ENCODE measurements at regions not wholly inside any gene's neighbourhood (a gene's known extent, or its start where the extent isn't known, plus 50 kb on each side); places are given as distances from the start of the nearest gene placed in this dataset.

DNA sequence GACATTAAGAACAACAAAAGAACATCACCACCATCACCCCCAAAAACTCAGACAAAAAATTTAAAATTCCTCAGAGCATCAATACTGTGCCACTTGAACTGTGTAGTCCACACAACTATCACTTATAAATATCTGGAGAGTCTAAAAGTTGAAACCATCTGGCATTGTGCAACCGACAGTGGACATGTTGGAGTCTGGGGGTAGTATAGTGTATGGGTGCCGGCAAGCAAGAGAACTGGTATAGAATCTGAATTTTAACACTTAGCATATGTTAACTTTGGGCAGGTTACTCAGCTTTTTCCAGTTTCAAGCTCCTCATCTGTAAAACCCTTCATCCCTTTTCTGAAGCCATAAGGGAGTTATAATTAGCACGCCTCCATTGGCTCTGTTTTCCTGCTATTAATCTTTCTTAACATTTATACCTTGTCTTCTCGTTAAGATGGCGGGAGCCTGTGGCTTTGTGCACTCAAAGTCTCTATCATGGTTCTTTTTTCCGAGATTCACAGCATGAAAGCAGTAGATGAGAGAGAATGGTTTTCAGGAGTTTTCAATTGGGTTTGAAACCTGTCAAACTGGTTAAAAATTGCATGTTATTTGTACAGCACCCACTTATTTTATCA, 255.7 kb upstream of the TBL1XR1 start:
- TF ChIP-seq, protein P1, sequence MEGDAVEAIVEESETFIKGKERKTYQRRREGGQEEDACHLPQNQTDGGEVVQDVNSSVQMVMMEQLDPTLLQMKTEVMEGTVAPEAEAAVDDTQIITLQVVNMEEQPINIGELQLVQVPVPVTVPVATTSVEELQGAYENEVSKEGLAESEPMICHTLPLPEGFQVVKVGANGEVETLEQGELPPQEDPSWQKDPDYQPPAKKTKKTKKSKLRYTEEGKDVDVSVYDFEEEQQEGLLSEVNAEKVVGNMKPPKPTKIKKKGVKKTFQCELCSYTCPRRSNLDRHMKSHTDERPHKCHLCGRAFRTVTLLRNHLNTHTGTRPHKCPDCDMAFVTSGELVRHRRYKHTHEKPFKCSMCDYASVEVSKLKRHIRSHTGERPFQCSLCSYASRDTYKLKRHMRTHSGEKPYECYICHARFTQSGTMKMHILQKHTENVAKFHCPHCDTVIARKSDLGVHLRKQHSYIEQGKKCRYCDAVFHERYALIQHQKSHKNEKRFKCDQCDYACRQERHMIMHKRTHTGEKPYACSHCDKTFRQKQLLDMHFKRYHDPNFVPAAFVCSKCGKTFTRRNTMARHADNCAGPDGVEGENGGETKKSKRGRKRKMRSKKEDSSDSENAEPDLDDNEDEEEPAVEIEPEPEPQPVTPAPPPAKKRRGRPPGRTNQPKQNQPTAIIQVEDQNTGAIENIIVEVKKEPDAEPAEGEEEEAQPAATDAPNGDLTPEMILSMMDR (IDR thresholded peaks at IDR 0.05), result no peak
- TF ChIP-seq POLR2A (IDR thresholded peaks at IDR 0.05), result no peak

All from thyroid gland (tissue), 4 donors.